AG09309 (cell line): ENCODE measurements at regions not wholly inside any gene's neighbourhood (a gene's known extent, or its start where the extent isn't known, plus 50 kb on each side); places are given as distances from the start of the nearest gene placed in this dataset.
"Not testable (repeated sequence)": the region's sequence is repeated elsewhere in the genome, so short reads cannot be mapped to it uniquely, and the experiment has no call there.

Experiments
- DNase-seq: peaks from one replicate; pipeline ENCODE4 v3.0.0-alpha.2; 2010; ENCODE audit warnings: low read depth
- H3K4me3 ChIP-seq: 2 replicates; pipeline ENCODE4 v1.5.1; 2011; ENCODE audit warnings: mild to moderate bottlenecking, low read depth, low read length, moderate library complexity; ENCODE audit not compliant: control insufficient read depth
- TF ChIP-seq, protein P1 (sequence below): IDR thresholded peaks from 2 replicates; pipeline ENCODE4 v1.5.1; 2011; ENCODE audit warnings: mild to moderate bottlenecking, low read depth, low read length, inconsistent platforms; ENCODE audit not compliant: insufficient read depth, control insufficient read depth; ENCODE audit errors: missing control alignments

DNA sequence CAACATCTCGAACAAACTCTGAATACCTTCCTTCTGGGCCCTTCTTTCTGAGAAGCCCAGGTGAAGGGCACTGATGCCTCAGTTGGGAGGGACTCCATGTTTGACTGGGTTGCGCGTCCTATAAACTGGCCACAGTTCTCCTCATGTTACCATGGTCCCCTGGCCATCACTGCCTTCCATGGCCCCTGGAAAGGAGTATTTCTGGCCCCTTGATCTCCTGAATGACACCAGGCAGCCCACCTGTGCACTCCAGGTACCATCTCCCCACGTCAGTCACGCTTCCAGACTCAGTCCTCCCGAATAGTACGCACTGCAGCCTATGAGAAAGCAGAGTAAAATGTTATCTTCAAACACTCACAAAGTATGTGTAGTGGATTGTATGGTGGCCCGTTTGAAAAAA lies 73.9 kb downstream of the ACKR3 start:
- TF ChIP-seq, protein P1, sequence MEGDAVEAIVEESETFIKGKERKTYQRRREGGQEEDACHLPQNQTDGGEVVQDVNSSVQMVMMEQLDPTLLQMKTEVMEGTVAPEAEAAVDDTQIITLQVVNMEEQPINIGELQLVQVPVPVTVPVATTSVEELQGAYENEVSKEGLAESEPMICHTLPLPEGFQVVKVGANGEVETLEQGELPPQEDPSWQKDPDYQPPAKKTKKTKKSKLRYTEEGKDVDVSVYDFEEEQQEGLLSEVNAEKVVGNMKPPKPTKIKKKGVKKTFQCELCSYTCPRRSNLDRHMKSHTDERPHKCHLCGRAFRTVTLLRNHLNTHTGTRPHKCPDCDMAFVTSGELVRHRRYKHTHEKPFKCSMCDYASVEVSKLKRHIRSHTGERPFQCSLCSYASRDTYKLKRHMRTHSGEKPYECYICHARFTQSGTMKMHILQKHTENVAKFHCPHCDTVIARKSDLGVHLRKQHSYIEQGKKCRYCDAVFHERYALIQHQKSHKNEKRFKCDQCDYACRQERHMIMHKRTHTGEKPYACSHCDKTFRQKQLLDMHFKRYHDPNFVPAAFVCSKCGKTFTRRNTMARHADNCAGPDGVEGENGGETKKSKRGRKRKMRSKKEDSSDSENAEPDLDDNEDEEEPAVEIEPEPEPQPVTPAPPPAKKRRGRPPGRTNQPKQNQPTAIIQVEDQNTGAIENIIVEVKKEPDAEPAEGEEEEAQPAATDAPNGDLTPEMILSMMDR, result no peak
- H3K4me3 ChIP-seq, result no peak overlapping the region
- no peak for DNase-seq

DNA sequence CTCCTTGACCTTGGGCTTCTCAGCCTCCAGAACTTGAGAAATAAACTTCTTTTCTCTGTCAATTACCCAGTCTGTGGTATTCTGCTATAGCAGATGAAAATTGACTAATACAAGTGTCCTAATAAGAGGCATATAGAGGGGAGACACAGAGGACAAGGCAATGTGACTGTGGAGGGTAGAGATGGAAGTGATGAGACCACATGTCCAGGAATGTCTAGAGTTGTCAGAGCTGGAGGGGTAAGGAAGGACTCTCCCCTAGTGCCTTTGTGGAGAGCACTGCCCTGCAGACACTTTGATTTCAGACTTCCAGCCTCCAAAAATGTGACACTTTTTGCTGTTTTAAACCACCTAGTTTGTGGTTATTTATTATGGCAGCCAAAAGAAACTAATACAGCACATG lies 74.4 kb downstream of the ACKR3 start:
- TF ChIP-seq, protein P1, result no peak
- H3K4me3 ChIP-seq, result no peak overlapping the region
- DNase-seq, result no peak

DNA sequence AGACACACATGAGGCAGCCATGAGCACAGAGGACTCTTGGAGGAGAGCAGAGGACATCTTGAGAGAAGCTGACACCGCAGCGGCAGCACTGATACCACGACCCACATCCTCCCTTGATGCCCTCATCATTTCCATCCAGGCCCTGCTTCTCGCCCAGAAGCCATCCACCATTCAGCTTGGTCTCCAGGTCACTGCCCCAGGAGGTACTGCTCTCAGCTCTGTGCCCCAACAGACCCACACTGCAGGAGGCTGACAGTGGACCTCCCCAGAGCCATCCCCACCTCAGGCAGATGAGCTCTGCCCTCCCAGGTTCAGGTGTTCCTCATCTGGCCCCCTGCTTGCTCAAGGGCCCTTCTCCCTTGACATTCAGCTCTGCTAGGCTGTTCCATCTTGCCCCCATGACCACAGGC lies 74.9 kb downstream of the ACKR3 start:
- DNase-seq, result no peak
- no peak overlapping the region for H3K4me3 ChIP-seq
- TF ChIP-seq, protein P1, result no peak

DNA sequence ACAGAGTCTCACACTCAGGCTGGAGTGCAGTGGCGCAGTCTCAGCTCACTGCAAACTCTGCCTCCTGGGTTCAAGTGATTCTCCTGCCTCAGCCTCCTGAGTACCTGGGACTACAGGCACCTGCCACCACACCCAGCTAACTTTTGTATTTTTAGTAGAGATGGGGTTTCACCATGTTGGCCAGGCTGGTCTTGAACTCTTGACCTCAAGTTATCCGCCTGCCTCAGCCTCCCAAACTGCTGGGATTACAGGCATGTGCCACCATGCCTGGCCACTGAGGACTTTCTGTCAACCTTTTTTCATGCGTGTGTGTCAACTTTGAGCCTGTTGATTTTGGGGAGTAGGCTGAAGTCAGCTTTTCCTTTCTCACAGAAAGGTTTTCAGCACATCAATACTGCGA lies 75.5 kb downstream of the ACKR3 start:
- DNase-seq, H3K4me3 ChIP-seq: not testable (repeated sequence)

DNA sequence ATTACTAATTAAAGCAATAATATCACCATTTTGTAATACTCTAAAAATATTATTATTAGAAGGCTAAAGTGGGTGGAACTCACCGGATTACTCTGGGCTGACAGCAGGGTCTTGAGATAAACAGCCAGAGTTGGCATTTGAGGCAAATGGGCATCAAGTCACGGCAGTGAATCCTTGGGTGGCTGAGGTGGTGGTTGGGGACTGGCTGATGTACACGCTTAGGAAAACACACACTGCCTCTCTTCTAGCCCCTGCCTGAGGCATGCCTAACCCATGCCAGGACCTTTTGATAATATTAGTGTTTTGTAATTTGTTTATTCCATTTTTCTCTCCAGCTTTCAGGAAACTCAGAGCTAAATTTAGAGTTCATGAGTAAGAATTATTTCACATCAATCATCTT lies 76.8 kb downstream of the ACKR3 start:
- TF ChIP-seq, protein P1, result no peak
- no peak overlapping the region for H3K4me3 ChIP-seq
- DNase-seq, result no peak

DNA sequence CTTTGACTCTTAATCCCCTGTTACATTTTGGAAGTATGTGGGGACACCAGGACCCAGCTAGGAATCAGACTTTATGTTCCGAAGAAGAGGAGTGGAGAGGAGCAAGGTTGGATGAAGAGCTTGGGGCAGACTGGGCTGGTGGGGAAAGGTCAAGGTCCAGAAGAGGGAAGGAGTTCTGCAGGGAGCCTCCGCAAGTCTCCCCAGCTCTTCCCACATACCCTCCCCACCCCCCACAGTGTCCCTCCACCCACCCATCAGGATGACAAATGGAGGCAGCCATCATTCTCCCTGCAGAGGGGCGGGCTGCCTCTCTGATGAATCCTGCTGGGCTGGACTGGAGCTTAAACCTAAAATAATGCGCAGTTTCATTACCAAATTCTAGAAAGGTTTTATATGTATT lies 77.2 kb downstream of the ACKR3 start:
- TF ChIP-seq, protein P1, result no peak
- no peak overlapping the region for H3K4me3 ChIP-seq
- DNase-seq, result no peak

DNA sequence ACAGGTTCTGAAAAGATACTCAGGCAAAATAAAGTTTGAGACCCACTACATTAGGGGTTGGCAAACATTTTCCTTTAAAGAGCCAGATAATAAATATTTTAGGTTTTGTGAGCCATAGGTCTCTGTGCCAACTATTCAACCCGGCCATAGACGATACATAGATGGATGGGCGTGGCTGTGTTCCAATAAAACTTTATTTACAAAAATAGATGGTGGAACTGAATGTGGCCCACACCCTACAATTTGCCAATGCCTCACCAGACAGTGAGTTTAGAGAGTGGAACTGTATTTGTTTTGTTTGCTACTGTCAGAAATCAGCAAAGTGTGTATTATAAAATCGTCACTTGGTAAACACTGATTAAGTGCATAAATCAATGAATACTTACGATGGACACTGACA lies 78.0 kb downstream of the ACKR3 start:
- no peak overlapping the region for H3K4me3 ChIP-seq
- TF ChIP-seq, protein P1, result no peak
- DNase-seq, result no peak

DNA sequence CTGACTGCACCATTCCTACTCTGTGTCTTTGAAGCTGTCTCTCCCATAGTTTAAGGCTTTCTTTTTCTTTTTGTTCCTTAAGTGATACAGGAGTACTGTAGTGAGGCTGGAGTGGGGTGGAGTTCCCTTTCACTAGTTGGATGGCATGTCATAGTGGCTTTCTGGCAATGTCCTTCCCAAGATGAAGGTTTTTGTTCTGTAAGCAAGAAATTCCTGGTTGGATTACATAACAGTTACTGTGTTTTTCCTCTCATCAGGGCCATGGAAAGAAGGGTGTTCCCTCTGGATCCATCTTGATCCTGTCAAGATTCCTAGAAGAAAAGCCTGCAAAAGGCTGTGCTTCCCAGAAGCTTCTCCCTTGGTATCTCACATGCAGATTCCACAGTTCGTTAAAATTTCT lies 84.2 kb downstream of the ACKR3 start:
- no peak for DNase-seq

More for the DNA sequence above, 84.2 kb downstream of the ACKR3 start:
- TF ChIP-seq, protein P1, result no peak
- H3K4me3 ChIP-seq, result no peak overlapping the region
